NCI-H82 treated with DMSO at 0.1 percent for 48 hours (cell line): ENCODE measurements at regions not wholly inside any gene's neighbourhood (a gene's known extent, or its start where the extent isn't known, plus 50 kb on each side); places are given as distances from the start of the nearest gene placed in this dataset.

Experiments
- DNase-seq: peaks from one replicate; lab custom pipeline; 2025; ENCODE audit not compliant: unreplicated experiment; lab: John Stamatoyannopoulos, UW

- DNase-seq: no peak
Measured at GRCh38 chr2:13091455-13091854, 374.7 kb downstream of the TRIB2 start.

GRCh38 chr2:13091861-13092378 is 375.2 kb downstream of the TRIB2 start:
- no peak for DNase-seq

GRCh38 chr2:13093416-13093991 is 376.8 kb downstream of the TRIB2 start:
- DNase-seq: no peak

DNA sequence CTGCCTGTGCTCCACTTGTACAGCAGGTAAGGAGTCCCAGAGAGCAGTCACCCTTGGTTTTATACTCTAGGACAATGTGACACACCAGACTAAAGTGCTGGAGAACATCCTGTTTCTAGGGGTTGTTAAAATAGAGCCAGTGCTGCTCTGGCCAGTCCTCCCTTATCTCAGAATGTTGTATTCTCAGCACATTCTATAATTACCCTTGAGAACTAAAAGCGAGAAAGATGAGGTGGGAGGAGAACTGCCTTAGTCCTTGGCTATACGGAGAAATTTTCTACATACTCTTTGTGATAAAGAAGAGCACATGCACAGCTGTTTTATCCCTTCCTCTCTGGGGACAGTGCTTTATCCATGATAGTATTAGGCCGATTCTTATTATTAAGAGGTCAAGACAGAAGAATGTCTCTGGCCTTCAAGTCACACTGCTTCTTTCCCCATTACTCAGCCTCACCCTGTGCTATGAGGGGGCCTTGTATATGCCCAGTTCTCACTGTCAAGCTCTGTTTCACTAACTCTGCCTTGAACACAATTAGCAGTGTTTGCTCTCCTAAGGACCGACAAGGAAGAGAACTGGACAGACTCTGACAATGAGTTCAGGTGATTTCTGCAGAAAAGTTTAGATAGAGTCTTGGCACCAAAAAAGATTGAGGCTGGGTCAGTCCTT is 385.8 kb downstream of the TRIB2 start:
- DNase-seq: peak; percentile 9

- DNase-seq: no peak
Measured at GRCh38 chr2:13103151-13103550, 386.4 kb downstream of the TRIB2 start.

- DNase-seq: no peak
Measured at GRCh38 chr2:13103778-13104493, 387.2 kb downstream of the TRIB2 start.

DNA sequence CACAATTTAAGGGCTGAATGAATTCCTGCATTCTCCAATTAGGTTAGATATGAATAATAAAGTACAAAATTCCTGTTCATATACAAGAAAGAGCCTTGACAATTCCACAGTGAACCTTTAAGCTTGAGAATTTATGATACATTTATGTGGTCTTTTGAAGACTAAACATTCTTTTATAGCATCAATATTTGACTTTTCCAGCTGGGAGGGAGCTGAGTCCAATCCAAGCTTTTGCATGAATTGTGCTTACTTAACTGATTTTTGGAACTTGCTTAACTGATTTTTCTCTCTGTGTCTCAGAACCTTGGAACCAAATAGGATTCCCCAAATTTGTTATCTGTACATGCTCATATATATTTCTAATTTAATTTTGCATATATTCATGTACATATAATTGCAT is 388.0 kb downstream of the TRIB2 start:
- DNase-seq: no peak

DNA sequence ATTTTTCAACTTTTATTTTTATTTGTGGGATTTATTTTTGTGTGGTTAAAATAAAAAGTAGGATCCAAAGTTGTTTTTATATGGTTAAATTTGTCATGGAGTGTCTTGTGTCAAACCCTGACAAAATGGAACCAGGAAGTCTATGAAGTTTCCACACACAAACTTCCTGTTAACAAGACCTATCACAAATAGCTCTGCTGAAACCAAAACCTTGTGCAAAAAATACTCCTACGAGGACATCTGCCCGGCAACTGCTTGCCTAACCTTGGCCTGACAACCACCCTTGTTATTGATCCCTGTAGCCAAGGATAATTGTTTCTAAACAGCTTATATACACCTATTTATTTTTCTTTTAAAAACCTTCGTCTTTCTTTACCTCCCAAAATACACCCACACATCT is 389.6 kb downstream of the TRIB2 start:
- DNase-seq: no peak

DNA sequence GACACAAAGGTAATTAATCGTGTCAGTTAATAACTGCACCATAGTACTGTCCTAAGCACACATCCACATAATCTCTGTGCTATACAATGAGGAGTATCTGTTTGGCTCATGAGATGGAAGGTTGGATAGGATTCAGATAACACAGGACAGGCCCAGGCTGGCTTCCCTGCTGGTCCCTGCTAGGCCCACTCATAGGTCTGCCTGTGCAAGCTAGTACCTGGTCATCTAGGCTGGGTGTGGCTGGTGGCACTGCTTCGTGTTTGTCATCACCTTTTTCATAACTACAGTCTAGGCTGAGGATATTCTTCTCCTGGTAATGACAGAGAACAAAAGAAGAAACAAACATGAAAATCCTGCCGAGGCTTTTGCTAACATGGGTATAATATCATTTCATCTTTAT is 392.8 kb downstream of the TRIB2 start:
- no peak for DNase-seq

DNA sequence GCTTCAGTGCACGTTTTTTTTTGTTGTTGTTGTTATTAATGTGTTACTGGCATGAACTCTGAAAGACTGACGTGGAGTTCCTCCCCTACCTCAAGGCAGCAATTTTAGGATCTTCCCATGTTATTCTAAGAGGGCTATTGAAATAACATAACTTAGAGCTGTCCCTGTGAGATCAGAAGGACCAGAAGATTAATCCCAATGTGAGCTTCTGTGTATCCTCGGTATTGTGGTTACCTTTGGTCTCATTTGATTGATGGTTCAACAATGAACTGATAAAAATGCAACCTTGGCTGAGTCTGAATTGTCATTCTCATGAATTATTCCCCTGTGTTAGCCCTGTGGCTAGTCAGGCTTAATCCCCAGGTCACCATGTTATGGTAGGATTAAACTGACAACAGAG is 394.1 kb downstream of the TRIB2 start:
- no peak for DNase-seq

DNA sequence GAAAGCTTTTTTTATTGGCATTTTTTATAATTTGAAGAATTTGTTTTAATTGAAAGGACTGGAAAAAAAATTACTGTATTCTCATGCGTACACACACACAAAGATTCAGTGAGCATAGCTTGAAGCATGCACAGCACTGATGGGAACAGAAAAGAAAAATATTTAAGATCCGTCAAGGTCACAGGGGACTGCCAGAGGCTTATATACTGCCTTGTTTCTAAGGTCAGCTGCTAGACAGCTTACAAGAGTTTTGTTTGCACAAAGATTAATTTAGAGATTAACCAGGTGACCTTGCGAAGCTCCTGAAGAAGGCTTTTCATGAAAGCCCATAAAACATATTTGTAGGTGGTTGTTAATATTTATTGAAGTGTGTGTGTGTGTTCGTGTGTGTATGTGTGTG is 396.3 kb downstream of the TRIB2 start:
- DNase-seq: peak; percentile 65

- DNase-seq: peak; percentile 93
Measured at GRCh38 chr2:13114391-13114790, 397.7 kb downstream of the TRIB2 start.

DNA sequence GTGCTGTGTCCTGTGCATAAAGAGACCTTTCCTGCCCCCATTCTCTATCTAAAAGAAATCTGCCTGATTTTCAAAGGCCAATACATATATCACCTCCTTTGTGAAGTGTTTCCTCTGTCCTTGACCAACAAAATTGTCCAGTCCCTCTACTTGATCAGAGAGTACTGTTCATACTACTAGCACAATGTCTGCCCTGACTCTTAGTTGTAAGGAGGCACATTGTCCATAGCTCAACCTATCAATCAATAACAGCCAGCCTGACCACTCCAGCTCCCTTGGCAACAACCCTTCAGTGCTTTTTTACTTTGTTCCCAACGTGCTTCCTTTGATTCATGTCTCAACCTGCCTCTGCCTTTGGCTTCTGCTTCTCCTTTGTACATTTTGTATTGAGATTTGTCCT is 398.9 kb downstream of the TRIB2 start:
- no peak for DNase-seq

DNA sequence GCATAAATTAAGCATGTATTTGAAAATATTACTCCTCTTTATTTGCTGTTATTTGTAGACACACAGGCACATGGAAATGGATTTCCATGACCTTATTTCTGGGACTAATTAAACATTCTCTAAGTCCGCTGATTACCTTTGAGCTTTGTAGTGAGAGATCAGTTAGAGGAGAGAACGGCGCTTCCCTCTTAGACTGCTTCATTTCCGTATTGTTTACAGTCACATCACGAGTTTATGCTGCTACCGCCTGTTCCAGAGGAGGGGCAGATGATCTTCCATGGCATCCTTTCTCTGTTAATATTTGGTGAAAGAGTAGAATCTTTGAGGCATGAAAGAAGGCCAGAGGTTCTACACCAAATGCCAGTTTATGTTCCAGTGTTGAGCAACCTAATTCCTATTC is 404.4 kb downstream of the TRIB2 start:
- DNase-seq: no peak

GRCh38 chr2:13128139-13128538 is 411.4 kb downstream of the TRIB2 start:
- DNase-seq: no peak

DNA sequence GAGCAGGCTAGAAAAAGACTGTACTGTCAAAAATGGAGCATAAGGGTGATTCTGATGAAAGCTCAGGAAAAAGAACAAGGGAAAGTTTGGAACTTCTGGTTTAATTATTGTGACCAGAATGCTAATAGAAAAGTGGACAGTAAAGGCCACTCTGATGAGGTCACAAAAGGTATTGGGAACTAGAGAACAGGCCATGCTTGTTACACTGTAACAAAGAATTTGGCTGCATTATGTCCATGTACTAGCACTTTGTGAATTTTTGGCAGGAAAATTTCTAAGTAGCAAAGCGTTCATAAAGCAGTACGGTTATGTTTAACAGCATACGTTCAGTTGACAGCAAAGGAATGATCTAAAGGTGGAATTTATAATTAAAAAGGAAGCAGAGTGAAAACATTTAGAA is 418.6 kb downstream of the TRIB2 start:
- DNase-seq: no peak

- no peak for DNase-seq
Measured at GRCh38 chr2:13135856-13136255, 419.1 kb downstream of the TRIB2 start.

- no peak for DNase-seq
Measured at GRCh38 chr2:13137679-13138078, 420.9 kb downstream of the TRIB2 start.

GRCh38 chr2:13141315-13141714 is 424.6 kb downstream of the TRIB2 start:
- DNase-seq: no peak

DNA sequence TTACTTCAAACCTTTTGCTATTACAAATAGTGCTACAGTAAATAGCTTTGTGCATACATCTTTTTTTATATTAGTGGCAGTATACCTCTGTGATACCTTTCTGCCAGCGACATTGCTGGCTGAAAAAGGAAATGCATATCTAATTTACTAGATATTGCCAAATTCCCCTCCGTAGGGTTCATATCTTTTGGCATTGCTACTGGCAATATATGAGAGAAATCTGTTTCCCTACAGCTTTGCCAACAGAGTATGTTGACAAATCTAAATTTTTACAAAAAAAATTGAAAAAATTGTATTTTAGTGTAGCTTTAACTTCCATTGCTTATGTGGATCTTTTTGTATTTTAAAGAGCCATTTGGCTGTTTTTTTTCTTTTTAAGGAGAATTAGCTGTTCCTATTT is 426.7 kb downstream of the TRIB2 start:
- DNase-seq: no peak

- no peak for DNase-seq
Measured at GRCh38 chr2:13156916-13157315, 440.2 kb downstream of the TRIB2 start.

DNA sequence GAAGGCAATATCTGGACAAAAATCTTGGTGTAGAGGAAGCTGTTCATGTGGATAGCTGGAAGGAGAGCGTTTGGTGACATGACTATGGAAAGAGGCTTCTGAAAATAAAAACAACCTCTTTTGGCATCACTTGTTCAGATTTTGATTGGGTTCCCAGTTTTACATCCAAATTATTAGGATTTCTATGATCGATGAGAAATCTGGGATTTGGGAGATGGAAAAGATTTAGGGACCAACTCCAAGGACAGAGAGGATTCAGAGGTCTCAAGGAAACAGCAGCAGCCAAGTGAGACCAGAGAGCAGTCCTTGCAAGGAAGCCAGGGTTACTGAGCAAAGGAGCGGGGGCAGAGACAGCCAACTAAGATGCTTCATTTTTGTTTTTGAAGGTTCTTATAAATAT is 441.7 kb downstream of the TRIB2 start:
- no peak for DNase-seq
